GDM1 (cell line): ENCODE measurements at regions not wholly inside any gene's neighbourhood (a gene's known extent, or its start where the extent isn't known, plus 50 kb on each side); places are given as distances from the start of the nearest gene placed in this dataset.
A peak's percentile ranks its signal among the peaks of the same experiment; 100 is the strongest.
"Not testable (repeated sequence)": the region's sequence is repeated elsewhere in the genome, so short reads cannot be mapped to it uniquely, and the experiment has no call there.

Source experiments
- DNase-seq: peaks from one replicate; lab custom pipeline; 2025; lab: John Stamatoyannopoulos, UW

DNA sequence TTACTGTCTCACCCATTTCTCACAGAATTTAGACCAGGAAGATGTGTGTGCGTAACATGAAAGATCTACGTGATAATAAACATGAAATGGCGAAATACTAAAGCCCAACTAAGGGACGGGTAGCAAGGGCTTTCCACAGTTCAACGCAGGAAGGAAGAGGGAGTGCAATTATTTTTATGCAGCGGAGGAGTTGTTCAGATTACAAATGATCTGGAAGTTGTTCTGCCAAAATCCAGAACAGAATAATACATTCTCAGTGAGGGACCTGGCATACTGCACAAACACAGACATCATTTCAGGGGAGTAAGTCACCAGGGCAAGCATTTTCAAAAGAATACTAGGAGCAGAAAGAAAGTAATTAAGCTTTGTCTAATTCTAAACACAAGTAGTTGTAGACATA is 133.6 kb upstream of the RAP2B start:
- no peak for DNase-seq

- no peak for DNase-seq
These were observed 132.7 kb upstream of the RAP2B start for GRCh38 chr3:153029350-153029749.

- no peak for DNase-seq
These were observed 129.1 kb upstream of the RAP2B start for GRCh38 chr3:153032891-153033290.

DNA sequence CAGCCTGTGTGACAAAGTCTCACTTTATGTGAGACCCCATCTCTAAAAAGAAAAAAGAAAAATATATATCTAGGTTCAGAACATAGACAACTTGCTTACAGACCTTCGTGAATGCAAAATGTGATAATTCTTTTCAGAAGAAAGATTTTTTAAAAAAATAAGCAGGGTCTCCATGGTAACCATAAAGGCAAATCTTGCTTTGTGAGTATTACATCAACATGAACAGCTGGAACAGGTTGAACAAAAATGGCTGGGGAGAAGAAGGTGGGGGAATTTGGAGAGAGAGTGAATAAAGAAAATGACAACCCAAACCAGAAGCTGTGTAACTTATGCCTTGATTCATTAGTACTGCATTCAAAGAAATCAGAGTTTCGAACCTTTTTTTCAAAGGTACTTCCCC is 125.2 kb upstream of the RAP2B start:
- DNase-seq = no peak

- no peak for DNase-seq
These were observed 123.7 kb upstream of the RAP2B start for GRCh38 chr3:153038367-153038766.

- no peak for DNase-seq
These were observed 123.2 kb upstream of the RAP2B start for GRCh38 chr3:153038779-153039178.

DNA sequence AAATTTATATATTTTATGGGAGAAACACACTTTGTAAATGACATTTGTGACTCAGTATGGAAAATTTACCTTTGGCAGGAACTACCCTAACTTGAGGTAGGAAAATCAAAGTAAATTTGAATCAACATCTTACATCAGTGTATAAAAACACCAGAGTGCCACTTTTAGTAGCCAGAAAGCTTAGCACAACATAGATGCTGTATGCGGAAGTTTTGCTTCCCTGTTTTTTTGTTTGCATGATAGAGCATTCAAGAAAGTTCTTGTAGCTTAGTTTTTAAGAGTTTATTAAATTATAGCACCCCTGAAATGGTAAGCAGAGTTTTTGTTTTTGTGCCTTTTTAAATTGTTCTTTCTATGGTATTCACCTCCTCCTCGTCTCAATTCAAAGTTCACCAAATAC is 120.8 kb upstream of the RAP2B start:
- DNase-seq = no peak

DNA sequence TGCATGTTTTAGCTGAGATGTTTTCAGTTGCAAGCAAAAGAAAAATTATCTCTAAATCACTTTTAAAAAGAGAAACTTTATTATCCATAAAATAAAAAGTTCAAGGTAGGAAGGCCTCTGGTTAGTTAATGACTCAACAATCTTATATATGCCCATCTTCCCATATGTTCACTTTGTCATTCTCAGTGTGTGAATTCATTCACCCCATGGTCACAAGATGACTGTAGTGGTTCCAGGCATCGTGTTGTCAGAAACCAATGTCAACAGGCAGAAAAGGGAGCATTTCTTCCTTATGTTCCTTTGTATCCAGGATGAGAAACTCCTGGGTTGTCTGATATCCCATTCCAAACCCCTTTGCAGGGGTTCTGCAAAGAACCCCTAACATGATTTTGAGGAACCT is 119.9 kb upstream of the RAP2B start:
- DNase-seq = no peak

DNA sequence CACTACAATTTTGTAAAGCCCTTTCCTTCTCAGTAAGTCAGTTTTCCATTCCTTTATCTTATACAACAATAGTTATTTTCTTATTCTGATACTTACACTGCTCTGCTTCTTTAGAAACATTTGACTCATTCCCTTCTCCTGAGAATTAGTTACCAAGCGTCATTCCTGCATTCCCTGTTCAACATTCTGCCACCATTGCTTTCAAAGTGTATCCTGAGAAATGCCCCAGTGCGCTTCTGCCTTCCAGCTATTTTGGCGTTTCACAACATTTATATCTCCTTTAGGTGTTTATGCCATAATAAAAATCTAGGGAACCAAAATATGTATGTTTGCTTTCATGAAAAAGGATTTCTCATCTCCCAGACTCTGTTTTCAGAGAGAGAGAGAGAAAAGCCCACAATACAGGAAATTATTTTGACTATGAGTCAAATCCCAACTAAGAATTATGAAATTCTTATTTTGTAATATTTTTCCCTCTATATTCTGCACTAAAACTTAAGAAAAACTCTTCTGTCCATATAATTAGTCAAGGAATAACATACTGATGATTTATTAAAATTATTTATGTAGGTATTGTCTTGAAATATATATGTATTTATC is 118.2 kb upstream of the RAP2B start:
- no peak for DNase-seq

DNA sequence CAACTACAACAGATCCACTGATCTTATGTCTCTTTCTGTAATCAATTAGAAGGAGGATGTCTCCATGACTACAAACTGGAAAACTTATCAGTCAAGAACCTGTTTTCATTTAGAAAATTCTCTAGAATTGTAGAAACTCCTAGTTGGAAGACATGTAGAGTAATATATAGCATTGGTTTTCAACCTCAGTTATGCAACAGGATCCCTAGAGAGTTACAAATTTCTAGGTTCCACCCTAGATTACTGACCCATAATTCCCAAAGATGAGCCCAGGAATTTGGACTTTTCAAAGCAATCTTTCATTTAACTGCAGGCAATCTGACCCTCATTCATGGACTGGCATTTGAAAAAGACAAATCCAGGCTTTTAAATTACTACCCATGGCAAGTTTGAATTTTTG is 116.9 kb upstream of the RAP2B start:
- no peak for DNase-seq

GRCh38 chr3:153050978-153051377 is 111.0 kb upstream of the RAP2B start:
- no peak for DNase-seq

GRCh38 chr3:153051427-153052095 is 110.5 kb upstream of the RAP2B start:
- no peak for DNase-seq

DNA sequence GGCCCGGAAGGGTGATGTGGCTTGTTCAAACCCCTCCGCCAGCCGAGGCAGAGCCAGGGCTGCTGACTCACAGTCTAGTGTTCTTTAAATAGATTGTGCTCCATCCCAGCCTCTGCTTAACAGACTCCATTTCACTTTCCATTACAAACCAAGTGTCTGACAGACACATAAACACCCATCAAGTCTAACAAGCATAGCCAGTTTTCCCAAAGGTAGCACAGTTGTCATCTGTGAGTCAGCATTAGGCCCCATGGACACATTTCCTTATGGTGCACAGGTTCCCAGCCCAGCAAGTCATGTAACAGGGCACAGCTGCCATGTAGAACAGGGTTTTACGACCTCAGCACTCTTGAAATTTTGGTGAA is 109.9 kb upstream of the RAP2B start:
- peak; percentile 64 for DNase-seq

- DNase-seq = no peak
These were observed 106.8 kb upstream of the RAP2B start for GRCh38 chr3:153055217-153055616.

DNA sequence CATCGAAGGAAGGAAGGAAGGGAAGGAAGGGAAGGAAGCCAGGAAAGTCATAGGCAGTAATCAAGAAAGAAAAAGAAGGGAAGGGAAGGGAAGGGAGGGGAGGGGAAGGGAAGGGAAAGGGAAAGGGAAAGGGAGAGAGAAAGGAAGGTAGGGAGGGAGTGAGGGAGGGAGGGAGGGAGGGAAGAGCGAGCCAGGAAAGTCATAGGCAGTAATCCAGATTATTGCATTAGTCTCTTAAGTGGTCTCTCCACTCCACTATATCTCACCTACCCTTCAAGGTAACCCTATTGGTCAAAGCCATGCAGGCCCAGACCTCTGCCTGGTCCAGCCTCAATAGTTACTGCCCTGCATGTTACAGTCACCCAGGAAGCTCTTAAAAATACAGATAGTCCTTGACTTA is 106.2 kb upstream of the RAP2B start:
- DNase-seq = no peak

- DNase-seq = not testable (repeated sequence)
These were observed 103.9 kb upstream of the RAP2B start for GRCh38 chr3:153058031-153058688.

DNA sequence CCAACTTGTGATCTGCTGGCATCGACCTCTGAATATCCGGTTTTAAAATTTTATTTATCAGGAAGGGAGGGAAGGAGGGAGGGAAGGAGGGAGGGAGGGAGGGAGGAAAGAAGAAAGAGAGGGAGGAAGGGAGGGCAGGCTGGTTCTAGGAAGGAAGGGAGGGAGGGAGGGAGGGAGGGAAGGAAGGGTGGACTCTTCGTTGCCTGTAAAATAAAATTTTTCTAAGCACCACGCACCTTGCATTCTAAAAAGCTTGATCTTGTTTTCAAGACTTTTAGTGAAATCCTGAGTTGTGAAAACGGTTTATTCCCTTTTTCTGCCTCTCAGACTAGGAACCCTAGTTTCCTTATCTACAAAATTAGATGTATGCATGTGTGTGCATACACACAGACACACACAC is 101.7 kb upstream of the RAP2B start:
- DNase-seq = no peak

DNA sequence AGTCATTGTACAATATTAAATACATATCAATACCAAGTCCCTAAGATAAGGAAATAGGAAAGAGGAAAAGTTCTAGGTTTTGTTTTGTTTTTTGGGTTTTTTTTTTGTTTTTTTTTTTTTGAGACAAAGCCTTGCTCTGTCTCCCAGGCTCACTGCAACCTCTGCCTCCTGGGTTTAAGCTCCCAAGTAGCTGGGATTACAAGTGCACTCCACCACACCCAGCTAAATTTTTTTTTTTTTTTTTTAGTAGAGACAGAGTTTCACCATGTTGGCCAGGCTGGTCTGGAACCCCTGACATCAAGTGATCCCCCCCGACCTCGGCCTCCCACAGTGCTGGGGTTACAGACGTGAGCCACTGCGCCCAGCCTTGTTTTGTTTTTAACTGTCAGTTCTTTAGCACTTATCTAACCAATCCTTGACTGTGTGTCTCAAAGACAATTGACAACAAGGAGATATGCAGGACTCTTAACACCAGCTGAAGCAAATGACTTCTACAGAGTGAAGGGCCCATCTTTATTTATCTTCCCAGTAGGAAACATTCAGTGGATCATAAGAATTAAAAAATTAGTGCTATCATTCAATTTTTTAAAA is 100.0 kb upstream of the RAP2B start:
- no peak for DNase-seq

DNA sequence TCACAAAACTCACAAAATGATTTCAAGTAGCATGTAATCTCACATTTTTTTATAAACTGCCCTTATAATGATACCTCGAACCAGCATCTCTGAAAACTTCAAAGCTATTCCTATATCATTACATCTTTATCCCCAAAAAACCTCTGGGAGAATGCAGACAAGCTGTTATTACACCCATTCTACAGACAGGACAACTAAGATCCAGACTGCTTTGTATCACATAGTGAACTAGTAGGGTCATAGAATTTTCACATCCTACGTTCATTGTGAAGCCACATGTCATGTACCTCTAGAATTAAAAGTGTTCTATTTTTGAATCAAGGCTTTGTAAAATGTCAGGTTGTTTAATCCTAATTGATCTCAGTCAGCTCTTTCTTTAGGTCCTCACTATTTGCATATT is 98.7 kb upstream of the RAP2B start:
- DNase-seq = no peak

GRCh38 chr3:153066983-153067382 is 95.0 kb upstream of the RAP2B start:
- no peak for DNase-seq

DNA sequence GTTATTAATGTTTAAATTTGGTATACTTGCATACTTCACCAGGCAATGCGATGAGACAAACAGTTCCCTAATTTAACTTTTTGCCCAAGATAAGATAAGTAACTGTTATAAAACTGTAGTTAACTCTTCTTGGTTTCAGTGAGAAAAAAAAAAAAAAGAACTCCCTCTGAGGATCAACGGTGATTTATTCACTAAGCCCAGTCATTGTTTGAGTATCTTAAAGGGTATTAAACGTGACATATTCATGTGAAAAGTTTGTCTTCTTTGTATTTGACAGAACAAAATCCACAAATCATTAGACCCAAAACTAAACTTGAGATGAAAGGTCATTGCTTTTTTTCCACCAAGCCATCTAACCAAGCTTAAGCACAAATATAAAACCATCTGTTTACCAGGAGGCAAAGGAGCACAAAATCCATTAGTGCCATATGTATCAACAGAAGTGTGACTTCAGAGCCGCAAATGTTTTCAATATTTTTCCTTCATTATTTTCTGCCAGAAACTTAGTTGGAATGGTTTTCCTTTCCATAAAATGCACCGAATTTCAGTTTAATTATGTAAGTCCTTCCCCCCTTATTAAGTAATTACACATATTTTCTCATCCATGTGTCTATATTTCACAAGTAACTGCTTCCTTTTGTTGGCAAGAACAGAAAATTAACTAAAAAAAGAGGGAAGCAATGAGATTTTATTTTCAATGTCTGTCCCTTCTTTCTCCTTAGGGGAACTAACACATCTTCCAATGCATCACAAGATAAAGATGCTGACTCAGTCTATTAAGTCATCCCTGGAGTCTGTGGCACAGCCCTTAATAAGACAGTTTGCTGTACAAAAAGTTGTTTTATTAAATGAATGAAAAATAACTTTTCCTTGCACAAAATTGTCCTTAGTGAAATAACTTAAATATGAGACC is 92.2 kb upstream of the RAP2B start:
- no peak for DNase-seq

GRCh38 chr3:153070511-153070868 is 91.5 kb upstream of the RAP2B start:
- DNase-seq = no peak
